NB4 (cell line): ENCODE measurements at regions not wholly inside any gene's neighbourhood (a gene's known extent, or its start where the extent isn't known, plus 50 kb on each side); places are given as distances from the start of the nearest gene placed in this dataset.

Source experiments
- DNase-seq: peaks from one replicate; pipeline ENCODE4 v3.0.0; 2010; ENCODE audit warnings: low read depth
- H3K4me3 ChIP-seq: one replicate; pipeline ENCODE4 v1.5.1; 2011; ENCODE audit warnings: mild to moderate bottlenecking, low read depth, low read length, moderate library complexity
- CTCF ChIP-seq: IDR thresholded peaks from one replicate; pipeline ENCODE4 v1.5.1; 2012; ENCODE audit warnings: low read depth, low read length
- MAX ChIP-seq: IDR thresholded peaks from 2 replicates; pipeline ENCODE4 v1.6.1; 2011; ENCODE audit warnings: low read depth, low read length
- MYC ChIP-seq: IDR thresholded peaks from 2 replicates; pipeline ENCODE4 v1.6.1; 2011; ENCODE audit warnings: low read depth, low read length
- POLR2A ChIP-seq: IDR thresholded peaks from 2 replicates; pipeline ENCODE4 v1.6.1; 2011; ENCODE audit warnings: mild to moderate bottlenecking; ENCODE audit not compliant: insufficient read length; ENCODE audit errors: extremely low read depth

GRCh38 chr18:53907921-53908320, 316.5 kb downstream of the MBD2 start:
- TF ChIP-seq MYC (no peak), CTCF (no peak), MAX (no peak), POLR2A (no peak)
- no peak for DNase-seq
- no peak overlapping the region for H3K4me3 ChIP-seq

GRCh38 chr18:53906681-53907080, 317.8 kb downstream of the MBD2 start:
- no peak for TF ChIP-seq MYC
- TF ChIP-seq POLR2A: no peak
- TF ChIP-seq CTCF: no peak
- TF ChIP-seq MAX: no peak
- no peak overlapping the region for H3K4me3 ChIP-seq
- no peak for DNase-seq

- DNase-seq: no peak
- no peak for TF ChIP-seq MAX
- no peak for TF ChIP-seq POLR2A
- no peak for TF ChIP-seq MYC
- TF ChIP-seq CTCF: no peak
- no peak overlapping the region for H3K4me3 ChIP-seq
These were observed 329.6 kb downstream of the MBD2 start for GRCh38 chr18:53894675-53895442.

GRCh38 chr18:53887447-53887846, 337.0 kb downstream of the MBD2 start:
- no peak for DNase-seq
- TF ChIP-seq MYC: no peak
- no peak for TF ChIP-seq POLR2A
- no peak for TF ChIP-seq CTCF
- TF ChIP-seq MAX: no peak
- H3K4me3 ChIP-seq: no peak overlapping the region

- DNase-seq: no peak
- no peak overlapping the region for H3K4me3 ChIP-seq
- TF ChIP-seq MAX: no peak
These were observed 338.4 kb downstream of the MBD2 start for GRCh38 chr18:53886058-53886457.

GRCh38 chr18:53883771-53884170, 340.7 kb downstream of the MBD2 start:
- no peak for DNase-seq
- TF ChIP-seq MYC (no peak), CTCF (no peak), POLR2A (no peak), MAX (no peak)
- H3K4me3 ChIP-seq: no peak overlapping the region
